Pancreas (tissue), 10 donors: ENCODE measurements at regions not wholly inside any gene's neighbourhood (a gene's known extent, or its start where the extent isn't known, plus 50 kb on each side); places are given as distances from the start of the nearest gene placed in this dataset.

Experiments used
- ATAC-seq, 4 donors: fragments of 200-7000 bp; cut with Tn5 transposase; one replicate each; pipeline versions ENCODE4 v1.8.0 to v1.9.1; 2020; ENCODE audit warnings: mild to moderate bottlenecking in 4 of 4, moderate library complexity in 4 of 4
- DNase-seq, 6 donors: peaks; one replicate each; pipeline ENCODE4 v3.0.0-alpha.2; 2020
- FAIRE-seq: peaks from 2 replicates; lab custom pipeline; 2012; peaks lifted over from hg19 to GRCh38; lab: Jason Lieb, UNC
- H3K27ac ChIP-seq, 4 donors: fragments of 200-600 bp; sonication (generic); 1 replicate in 3 of 4; 2 replicates in 1 of 4; pipeline versions ENCODE4 v1.5.0 to v1.8.0; 2020
- H3K27me3 ChIP-seq, 4 donors: fragments of 200-600 bp; one replicate each; pipeline ENCODE4 v1.8.0; 2021
- H3K36me3 ChIP-seq, 3 donors: fragments of 200-600 bp; sonication (generic) in 1 of 3; one replicate each; pipeline versions ENCODE4 v1.5.0 to v1.8.0; 2020 to 2021
- H3K4me1 ChIP-seq, 3 donors: fragments of 200-600 bp; one replicate each; pipeline ENCODE4 v1.8.0; 2021
- H3K4me3 ChIP-seq, 4 donors: fragments of 200-600 bp; sonication (generic) in 2 of 4; one replicate each; pipeline versions ENCODE4 v1.5.0 to v1.8.0; 2020 to 2021
- H3K9me3 ChIP-seq, 4 donors: fragments of 200-600 bp; one replicate each; pipeline ENCODE4 v1.8.0; 2021
- WGBS, 2 donors: extraction: QIAGEN DNeasy Blood & Tissue Kit; methylation state at CpG; one replicate each; pipeline ENCODE4 v1.1.7; 2013; 5-methylcytosine and 5-hydroxymethylcytosine counted together
- intact Hi-C, 3 donors: fragments of 100-400 bp; cut with DNase I; formaldehyde crosslinking; loops; one replicate each; pipeline versions ENCODE4 v1.11.1 to v1.14.2; 2022
- TF ChIP-seq, protein P1 (sequence below), 4 donors: fragments of 200-600 bp; sonication (generic) in 3 of 4; IDR thresholded peaks; one replicate each; pipeline versions ENCODE4 v1.5.0 to v1.8.0; 2021; ENCODE audit warnings: antibody characterized with exemption in 4 of 4
- donor health status: healthy with polysubstance abuse.
- donor health status: DM: no; HTN: no; CAD: no; lungs with moderate emphysema.
- donor health status: DM: no; HTN: no; CAD: no.
- donor health status: control.
- donor health status: control.
- donor health status: Bipolar disorder and iron deficiency.
- donor health status: DM: yes; HTN: yes; CAD: no.
- donor health status: DM: no; HTN: no; CAD: no.
- donor health status: DM: no; HTN: no; CAD: no.
- donor health status: DM: yes; HTN: yes; CAD: no.

- Histone ChIP-seq H3K9me3 (no peaks in the 10 kb centered on the region), H3K27me3 (no peaks in the 10 kb centered on the region), H3K27ac (no peak overlapping the region), H3K4me3 (no peak overlapping the region), H3K36me3 (no peaks in the 10 kb centered on the region), H3K4me1 (no peaks in the 10 kb centered on the region)
- intact Hi-C loops, result no loop called here
- WGBS, 2 donors, result 61 to 72% methylated on average over 6 of the region's 6 CpGs
- DNase-seq (no peak), ATAC-seq (no peak), FAIRE-seq (no peak)
- TF ChIP-seq, protein P1, sequence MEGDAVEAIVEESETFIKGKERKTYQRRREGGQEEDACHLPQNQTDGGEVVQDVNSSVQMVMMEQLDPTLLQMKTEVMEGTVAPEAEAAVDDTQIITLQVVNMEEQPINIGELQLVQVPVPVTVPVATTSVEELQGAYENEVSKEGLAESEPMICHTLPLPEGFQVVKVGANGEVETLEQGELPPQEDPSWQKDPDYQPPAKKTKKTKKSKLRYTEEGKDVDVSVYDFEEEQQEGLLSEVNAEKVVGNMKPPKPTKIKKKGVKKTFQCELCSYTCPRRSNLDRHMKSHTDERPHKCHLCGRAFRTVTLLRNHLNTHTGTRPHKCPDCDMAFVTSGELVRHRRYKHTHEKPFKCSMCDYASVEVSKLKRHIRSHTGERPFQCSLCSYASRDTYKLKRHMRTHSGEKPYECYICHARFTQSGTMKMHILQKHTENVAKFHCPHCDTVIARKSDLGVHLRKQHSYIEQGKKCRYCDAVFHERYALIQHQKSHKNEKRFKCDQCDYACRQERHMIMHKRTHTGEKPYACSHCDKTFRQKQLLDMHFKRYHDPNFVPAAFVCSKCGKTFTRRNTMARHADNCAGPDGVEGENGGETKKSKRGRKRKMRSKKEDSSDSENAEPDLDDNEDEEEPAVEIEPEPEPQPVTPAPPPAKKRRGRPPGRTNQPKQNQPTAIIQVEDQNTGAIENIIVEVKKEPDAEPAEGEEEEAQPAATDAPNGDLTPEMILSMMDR (IDR thresholded peaks at IDR 0.05), result no peak
Observed at GRCh38 chr17:5788266-5788900, 204.1 kb upstream of the NLRP1 start.

- Histone ChIP-seq H3K4me1 (no peaks in the 10 kb centered on the region), H3K27me3 (no peaks in the 10 kb centered on the region), H3K9me3 (no peaks in the 10 kb centered on the region), H3K27ac (no peak overlapping the region), H3K4me3 (no peak overlapping the region), H3K36me3 (no peaks in the 10 kb centered on the region)
- DNase-seq (no peak), FAIRE-seq (no peak), ATAC-seq (no peak)
- intact Hi-C loops, result no loop called here
- 29 to 36% methylated on average over 15 of the region's 15 CpGs for WGBS, 2 donors
- TF ChIP-seq, protein P1 (IDR thresholded peaks at IDR 0.05), result no peak
Observed at GRCh38 chr17:5789528-5789927, 205.2 kb upstream of the NLRP1 start.

GRCh38 chr17:5793157-5793556 is 208.8 kb upstream of the NLRP1 start:
- ATAC-seq (no peak), DNase-seq (no peak), FAIRE-seq (no peak)
- Histone ChIP-seq H3K4me3 (no peak overlapping the region), H3K9me3 (no peaks in the 10 kb centered on the region), H3K36me3 (no peaks in the 10 kb centered on the region), H3K4me1 (no peaks in the 10 kb centered on the region), H3K27ac (no peak overlapping the region), H3K27me3 (no peaks in the 10 kb centered on the region)
- intact Hi-C loops, result no loop called here
- TF ChIP-seq, protein P1 (IDR thresholded peaks at IDR 0.05), result peak in 1 of 4 donors; percentile 8
- WGBS, 2 donors, result 83 to 89% methylated on average over 4 of the region's 4 CpGs

DNA sequence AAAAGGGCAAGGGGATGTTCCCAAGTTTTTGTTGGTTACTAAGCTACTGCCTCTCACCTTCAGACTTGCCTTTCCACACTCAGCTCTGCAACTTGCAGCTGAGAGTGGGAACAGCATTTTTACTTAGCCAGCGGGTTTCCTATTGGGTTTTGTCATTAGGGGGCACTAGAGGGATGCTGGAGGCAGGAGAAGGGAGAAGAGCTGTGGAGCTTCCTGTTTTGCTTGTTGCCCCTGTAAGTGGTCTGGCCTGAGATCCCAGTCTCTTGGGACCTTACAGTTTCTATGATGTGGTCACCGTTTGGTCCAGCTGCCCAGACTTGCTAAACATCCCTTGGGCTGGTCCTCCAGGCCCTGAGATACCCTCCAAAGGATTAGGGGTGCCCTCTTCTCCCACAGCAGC is 209.6 kb upstream of the NLRP1 start:
- intact Hi-C loops, result no loop called here
- WGBS, 2 donors, result 23 to 24% methylated on average over 2 of the region's 2 CpGs
- FAIRE-seq (no peak), DNase-seq (no peak), ATAC-seq (no peak)
- Histone ChIP-seq H3K27ac (no peak overlapping the region), H3K36me3 (no peaks in the 10 kb centered on the region), H3K27me3 (no peaks in the 10 kb centered on the region), H3K9me3 (no peaks in the 10 kb centered on the region), H3K4me1 (no peaks in the 10 kb centered on the region), H3K4me3 (no peak overlapping the region)
- TF ChIP-seq, protein P1 (IDR thresholded peaks at IDR 0.05), result no peak

DNA sequence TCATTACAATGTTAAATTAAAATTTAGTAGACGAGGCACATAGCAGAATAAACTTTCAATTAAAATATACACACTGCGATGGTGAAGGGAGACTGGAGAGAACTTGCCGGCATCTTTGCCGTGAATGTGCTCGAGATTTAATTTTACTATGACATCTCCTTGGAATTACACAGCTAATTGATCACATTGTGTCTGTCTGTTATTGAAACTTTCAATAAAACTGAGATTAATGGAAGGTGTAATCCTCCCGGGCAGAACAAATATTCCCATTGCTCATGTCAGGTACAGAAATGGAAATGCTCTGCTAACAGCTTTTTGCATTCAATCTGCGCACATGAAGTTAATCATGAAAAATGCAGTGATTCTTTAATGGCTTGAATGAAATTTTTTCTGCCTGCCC is 210.1 kb upstream of the NLRP1 start:
- Histone ChIP-seq H3K27ac (no peak overlapping the region), H3K36me3 (no peaks in the 10 kb centered on the region), H3K27me3 (no peaks in the 10 kb centered on the region), H3K4me3 (no peak overlapping the region), H3K4me1 (no peaks in the 10 kb centered on the region), H3K9me3 (no peaks in the 10 kb centered on the region)
- ATAC-seq (no peak), DNase-seq (no peak), FAIRE-seq (no peak)
- TF ChIP-seq, protein P1 (IDR thresholded peaks at IDR 0.05), result no peak
- WGBS, 2 donors, result 65 to 76% methylated on average over 7 of the region's 7 CpGs
- intact Hi-C loops, result no loop called here
